ENCODE measurements at regions not wholly inside any gene's neighbourhood (a gene's known extent, or its start where the extent isn't known, plus 50 kb on each side); places are given as distances from the start of the nearest gene placed in this dataset.
"Not testable (repeated sequence)": the region's sequence is repeated elsewhere in the genome, so short reads cannot be mapped to it uniquely, and the experiment has no call there.

DNA sequence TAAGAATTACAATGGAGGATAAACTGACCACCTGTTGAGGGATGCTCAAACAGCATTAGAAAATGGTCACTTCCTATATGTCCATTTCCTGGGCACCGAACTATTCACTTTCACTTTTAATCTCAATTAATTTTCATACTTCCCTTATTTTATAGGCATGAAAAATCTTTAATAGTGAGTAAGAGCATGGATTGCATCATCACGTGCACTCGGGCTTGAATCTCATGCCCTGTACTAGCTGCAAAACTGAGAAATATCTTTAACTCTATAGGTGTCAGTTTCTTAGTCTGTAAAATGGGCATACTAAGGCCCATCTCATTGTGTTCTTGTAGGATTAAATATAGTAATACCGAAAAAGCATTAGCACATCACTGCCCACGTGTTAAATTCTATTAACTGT is 183.9 kb upstream of the FIGN start:
- no peak for DNase-seq

DNA sequence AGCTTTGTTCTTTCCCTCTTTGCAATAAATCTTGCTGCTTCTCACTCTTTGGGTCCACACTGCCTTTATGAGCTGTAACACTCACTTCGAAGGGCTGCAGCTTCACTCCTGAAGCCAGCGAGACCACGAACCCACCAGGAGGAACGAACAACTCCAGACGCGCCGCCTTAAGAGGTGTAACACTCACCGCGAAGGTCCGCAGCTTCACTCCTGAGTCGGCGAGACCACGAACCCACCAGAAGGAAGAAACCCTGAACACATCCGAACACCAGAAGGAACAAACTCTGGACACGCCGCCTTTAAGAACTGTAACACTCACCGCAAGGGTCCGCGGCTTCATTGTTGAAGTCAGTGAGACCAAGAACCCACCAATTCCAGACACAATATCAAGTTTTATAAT is 178.7 kb upstream of the FIGN start:
- not testable (repeated sequence) for DNase-seq

DNA sequence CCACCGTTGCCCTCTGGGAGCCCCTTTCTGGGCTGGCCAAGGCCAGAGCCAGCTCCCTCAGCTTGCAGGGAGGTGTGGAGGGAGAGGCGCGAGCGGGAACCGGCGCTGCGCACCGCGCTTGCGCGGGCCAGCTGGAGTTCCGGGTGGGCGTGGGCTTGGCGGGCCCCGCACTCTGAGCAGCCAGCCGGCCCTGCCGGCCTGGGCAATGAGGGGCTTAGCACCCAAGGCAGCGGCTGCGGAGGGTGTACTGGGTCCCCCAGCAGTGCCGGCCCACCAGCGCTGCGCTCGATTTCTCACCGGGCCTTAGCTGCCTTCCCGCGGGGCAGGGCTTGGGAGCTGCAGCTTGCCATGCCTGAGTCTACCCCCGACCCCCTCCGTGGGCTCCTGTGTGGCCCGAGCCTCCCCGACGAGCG is 177.7 kb upstream of the FIGN start:
- not testable (repeated sequence) for DNase-seq

DNA sequence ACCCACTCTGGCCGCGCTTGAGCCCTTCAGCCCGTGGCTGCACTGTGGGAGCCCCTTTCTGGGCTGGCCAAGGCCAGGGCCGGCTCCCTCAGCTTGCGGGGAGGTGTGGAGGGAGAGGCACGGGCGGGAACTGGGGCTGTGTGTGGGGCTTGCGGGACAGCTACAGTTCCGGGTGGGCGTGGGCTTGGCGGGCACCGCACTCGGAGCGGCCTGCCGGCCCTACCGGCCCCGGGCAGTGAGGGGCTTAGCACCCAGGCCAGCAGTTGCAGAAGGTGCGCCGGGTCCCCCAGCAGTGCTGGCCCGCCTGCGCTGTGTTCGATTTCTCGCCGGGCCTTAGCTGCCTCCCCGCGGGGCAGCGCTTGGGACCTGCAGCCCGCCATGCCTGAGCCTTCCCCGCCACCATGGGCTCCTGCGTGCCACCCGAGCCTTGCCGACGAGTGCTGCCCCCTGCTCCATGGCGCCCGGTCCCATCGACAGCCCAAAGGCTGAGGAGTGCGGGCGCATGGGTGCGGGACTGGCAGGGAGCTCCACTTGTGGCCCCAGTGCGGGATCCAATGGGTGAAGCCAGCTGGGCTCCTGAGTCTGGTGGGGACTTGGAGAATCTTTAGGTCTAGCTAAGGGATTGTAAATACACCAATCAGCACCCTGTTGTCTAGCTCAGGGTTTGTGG is 173.7 kb upstream of the FIGN start:
- DNase-seq = no peak

DNA sequence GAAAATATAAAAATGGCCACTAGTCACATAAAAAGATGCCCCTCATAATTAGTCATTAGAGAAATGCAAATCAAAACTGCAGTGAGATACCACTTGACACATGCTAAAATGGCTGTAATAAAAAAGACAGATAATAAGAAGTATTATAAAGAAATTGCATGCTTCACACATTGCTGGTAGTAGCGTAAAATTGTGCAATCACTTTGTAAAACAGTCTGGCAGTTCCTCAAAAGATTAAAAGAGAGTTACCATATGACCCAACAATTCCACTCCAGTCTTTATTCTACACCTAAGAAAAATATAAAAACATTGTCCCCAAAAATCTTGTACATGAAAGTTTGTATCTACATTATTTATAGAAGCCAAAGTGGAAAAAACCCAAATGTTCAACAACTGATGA is 170.6 kb upstream of the FIGN start:
- DNase-seq = no peak

DNA sequence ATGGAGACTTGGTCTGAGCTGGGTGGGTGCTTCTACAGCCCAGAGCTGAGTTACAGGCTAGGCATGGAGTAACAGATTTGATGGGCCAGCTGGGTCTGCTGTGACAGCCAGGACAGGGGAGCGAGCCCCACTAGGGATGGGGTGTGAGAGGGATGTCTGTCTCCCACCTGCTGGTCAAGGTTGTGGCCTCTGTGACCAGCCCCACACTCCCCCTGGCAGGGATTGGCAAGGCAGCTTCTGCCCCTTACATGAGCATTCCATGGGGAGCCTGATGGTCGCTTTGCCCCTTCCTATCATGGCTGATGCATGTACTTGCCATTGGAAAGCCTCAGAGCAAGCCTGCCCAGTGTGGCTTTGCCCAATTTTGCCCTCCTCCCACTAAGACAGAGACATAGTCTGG is 162.0 kb upstream of the FIGN start:
- no peak for DNase-seq

DNA sequence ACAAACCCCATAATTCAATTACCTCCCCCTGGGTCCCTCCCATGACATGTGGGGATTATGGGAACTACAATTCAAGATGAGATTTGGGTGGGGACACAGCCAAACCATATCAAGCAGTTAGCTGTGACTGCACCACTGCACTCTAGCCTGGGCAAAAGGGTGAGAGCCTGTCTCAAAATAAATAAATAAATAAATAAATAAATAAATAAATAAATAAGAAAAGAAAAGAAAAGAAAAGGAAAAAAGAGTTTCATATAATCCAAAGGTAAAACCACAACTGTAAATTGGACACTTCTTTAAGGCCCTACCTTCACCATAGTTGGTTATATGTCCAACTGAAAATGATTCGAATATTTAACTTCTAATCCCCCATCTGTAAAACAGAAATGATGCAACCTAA is 157.6 kb upstream of the FIGN start:
- DNase-seq = not testable (repeated sequence)

DNA sequence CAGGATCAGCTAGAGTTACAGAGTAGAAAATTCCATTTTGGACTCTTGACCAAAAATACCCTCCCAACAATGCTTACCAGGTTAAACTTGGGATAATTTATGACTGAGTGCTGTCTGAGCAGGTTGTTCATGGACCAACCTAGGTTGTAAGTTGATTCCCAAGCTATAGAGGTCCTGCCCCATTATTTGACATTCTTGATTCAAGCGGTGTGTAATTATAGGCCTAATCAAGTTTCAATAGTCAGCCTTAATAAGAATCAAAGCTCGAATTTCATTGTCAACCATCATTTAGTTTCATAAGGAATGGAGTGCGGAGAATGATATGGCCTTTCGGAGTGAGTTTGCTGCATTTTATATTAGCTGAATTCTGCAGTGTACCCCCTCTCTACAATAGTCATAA is 152.8 kb upstream of the FIGN start:
- no peak for DNase-seq

DNA sequence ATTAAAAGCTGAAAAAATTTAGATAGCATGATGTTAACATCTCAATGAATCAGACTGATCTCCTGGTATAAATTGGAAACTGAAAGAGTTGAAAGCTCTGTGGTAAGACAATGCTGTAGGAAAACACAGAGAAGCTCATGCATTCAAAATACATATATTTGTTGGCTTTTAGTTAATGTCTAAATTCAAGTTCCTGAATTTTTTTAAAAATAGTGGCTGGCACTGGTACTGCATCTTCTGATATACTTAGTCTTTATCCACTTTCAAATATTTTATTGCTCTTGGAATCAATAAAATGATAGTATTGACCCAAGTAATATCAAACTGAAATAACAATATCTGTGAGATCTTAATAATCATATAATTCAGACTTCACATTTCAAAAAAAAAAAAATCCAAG is 151.4 kb upstream of the FIGN start:
- DNase-seq = no peak

DNA sequence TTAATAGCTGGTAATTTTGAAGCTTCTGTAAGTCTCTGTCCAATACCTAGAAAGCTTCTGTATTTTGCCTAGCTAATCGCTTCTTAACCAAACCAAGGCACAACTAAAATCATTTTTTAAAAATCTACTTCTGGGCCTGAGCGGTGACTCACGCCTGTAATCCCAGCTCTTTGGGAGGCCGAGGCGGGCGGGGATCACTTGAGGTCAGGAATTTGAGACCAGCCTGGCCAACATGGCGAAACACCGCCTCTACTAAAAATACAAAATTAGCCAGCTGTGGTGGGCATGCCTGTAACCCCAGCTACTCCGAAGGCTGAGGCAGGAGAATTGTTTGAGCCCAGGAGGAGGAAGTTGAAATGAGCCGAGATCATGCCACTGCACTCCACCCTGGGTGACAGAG is 148.6 kb upstream of the FIGN start:
- no peak for DNase-seq

DNA sequence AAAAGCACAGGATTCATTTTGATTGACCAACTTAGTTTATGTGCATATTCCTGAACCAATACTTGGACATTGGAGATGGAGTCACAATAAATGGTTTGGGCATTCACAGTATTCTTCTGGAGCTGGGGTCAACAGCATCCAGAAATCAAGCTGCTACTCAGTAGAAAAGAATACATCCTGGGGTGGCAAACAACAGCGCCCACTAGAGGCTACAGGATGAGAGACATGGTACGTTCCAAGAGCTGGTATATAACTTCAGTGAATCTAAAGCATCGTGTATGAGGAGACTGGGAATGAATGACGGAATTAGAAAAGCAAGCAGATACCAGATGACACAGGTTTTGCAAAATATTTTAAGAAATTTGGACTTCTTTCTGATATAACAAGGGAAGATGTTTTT is 142.9 kb upstream of the FIGN start:
- DNase-seq = peak; percentile 17

DNA sequence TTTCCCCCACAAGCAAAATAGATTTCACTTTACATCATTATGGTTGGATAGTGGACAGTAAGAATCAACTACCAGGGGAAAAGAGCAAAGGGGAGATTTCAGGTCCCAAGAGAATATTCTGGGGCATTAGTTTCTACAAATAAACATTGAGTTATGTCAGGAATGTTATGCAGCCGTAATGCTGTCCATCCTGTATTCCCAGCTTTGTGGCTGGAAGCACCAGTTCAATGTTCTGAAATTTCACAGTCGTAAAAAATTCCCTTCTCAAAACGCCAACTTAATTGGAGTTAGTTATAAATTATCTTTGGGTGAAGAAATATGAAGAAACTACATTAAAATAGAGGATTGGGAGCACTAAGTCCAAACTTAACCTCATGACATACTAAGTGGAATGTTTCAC is 141.5 kb upstream of the FIGN start:
- DNase-seq = peak; percentile 61

DNA sequence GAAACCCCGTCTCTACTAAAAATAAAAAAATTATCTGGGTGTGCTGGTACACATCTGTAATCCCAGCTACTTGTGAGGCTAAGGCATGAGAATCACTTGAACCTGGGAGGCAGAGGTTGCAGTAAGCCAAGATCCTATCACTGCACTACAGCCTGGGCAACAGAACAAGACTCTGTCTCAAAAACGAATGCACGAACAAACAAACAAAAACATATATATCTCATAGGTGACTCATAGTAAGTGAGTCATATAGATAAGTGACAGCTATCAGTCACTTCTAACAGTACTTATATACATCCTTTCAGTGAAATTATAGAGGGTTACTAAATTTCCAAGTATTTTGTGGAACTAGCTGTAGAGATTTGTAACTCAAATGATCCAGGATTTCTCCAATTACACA is 127.3 kb upstream of the FIGN start:
- no peak for DNase-seq

DNA sequence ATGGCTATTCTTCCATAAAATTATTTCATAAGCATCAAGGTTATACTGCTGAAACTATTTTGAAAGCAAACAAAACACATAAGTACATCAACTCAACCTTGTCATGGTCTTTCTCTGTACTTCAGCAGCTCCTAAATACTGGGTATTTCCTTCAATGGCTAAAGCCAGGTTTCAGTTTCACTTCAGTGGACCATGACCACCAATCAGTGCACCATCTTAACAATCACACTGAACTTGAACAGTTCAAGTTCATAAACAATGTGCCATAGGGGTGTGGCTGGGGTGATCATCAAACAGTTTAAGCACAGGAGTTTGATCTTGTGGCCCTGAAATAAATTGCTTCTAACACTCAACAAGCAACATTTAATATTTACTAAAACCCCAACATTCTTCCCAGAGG is 124.1 kb upstream of the FIGN start:
- no peak for DNase-seq

DNA sequence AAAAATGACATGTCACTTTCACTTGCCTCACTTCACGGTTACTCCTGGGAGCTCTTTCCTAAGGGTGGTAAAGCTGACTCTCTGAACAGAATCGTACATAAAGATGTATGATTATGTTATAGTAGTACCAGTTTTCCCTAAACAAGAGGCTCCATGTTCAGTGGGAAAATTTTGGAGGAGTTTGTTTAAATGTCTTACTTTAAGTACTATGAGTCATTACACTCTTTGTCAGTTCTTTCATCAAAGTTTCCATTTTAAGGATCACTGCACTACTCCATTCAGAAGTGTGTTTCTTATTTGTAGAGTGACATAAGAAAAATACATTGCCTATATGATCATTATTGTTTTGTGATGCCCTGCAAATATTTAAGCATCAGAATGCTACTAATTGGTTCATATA is 121.1 kb upstream of the FIGN start:
- no peak for DNase-seq

DNA sequence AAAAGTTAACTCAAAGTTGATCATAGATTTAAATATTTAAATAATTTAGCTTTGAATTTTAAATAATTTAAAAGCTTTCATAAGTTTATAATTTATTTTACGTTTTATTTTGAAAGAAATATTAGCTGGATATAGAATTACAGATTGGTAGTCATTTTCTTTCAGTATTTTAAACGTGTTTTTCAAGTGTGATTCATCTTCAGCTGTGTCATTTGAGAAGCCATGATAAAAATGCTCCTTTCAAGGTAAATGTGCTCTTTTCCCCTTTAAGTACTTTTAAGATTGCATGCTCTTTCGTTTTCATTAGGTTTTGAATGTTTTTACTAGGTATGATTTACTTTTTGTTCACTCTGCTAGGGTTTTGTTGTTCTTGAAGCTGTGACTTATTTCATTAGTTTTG is 116.8 kb upstream of the FIGN start:
- DNase-seq = no peak

DNA sequence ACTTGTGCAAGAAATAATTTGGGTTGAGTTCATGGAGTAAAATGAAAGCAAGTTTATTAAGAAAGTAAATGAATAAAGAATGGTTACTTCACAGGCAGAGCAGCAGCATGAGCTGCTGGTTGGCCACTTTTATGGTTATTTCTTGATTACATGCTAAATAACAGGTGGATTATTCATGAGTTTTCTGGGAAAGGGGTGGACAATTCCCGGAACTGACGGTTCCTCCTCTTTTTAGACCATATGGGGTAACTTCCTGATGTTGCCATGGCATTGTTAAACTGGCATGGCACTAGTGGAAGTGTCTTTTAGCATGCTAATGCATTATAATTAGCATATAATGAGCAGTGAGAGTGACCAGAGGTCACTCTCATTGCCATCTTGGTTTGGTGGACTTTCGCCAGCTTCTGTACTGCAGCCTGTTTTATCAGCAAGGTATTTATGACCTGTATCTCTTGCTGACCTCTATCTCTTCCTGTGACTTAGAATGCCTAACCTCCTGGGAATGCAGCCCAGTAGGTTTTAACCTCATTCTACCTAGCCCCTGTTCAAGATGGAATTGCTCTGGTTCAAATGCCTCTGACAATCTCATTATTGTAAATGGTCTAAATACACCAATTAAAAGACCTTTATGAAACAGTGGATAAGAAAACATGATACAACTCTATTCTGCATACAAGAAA is 114.1 kb upstream of the FIGN start:
- no peak for DNase-seq

DNA sequence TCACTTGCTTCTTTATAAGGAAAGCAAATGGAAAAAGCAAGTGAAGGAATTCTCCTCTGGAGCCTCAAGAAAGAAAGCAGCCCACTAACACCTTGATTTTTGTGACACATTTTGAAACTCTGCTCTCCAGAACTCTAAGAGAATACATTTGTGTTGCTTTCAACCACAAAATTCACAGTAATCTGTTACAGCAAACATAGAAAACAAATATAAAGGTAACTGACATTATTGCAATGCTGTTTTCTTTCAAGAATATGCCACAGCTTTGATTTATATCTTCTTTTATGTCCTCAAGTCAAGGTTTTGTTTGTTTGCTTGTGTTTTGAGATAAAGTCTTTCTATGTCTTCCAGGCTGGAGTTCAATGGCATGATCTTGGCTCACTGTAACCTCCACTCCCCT is 103.1 kb upstream of the FIGN start:
- no peak for DNase-seq

DNA sequence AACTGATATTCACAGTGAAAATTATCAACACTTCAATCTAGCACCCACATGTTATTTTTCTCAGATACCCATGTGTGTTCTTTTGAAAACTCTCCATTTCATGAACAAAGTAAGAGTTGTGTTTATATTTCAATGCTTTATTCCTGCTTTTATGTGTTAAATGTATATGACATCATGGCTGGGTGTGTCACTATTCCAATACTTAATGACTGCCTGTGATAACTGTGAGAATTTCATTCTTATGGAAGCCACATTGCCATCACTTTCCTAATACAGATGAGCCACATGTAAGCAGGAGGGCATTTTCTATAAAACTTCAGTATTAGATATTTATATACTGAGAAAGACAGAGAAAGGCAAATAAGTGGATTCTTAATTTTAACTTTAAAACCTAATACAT is 100.4 kb upstream of the FIGN start:
- DNase-seq = no peak

DNA sequence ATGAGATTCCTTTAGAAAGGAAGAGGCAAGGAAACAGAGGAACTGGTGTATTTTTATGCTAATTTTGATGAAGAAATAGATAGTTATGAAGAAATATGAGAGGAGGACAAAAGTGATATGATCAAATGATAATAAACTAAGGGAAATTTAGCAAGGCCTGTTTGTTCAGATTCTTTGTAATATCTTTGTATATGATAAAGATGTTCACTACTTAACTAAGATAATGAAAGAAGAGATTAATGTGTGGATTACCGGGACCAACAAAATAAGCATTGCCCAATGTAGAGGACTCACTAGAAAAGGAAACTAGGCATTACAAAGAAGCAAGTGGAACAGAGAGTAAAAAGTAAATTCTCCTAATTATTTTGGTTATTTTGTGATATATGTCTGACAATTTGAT is 99.0 kb upstream of the FIGN start:
- DNase-seq = no peak

DNA sequence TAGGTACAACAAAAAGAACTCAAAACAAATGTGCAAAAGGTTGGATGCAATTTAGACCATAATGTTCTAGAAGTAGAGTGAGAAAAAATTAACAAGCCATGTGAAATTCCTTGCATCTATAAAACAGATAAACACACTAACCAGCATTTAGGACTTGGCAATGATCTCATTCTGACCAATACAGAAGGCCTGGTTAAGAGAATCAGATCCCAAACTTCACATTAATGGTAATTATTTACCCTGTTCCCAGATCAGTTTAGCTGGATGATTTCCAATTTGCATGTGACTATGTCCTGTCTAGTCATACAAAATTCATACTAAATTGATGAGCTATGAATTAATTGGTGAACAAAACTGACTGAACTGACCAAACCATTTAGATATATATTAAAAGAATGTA is 98.4 kb upstream of the FIGN start:
- no peak for DNase-seq

DNA sequence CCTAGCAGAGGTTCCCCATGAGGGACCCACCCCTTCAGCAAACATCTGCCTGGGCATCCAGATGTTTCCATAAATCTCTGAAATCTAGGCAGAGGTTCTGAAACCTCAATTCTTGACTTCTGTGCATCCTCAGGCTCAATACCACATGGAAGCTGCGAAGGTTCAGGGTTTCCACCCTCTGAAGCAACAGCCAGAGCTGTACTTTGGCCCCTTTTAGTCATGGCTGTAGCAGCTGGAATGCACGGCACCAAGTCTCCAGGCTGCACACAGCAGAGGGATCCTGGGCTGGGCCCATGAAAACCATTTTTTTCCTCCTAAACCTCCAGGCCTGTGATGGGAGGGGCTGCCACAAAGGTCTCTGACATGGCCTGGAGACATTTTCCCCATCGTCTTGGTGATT is 93.0 kb upstream of the FIGN start:
- no peak for DNase-seq

DNA sequence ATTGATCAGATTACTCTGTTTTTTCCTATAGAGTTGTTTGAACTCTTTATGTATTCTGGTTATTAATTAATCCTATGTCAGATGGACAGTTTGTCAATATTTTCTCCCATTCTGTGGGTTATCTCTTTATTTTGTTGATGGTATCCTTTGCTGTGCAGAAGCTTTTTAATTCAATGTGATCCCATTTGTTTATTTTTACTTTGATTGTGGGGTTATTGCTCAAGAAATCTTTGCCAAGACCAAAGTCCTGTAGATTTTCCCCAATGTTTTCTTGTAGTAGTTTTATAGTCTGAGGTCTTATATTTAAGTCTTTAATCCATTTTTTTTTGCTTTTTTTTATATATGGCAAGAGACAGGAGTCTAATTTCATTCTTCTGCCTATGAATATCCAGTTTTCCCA is 86.2 kb upstream of the FIGN start:
- DNase-seq = no peak

DNA sequence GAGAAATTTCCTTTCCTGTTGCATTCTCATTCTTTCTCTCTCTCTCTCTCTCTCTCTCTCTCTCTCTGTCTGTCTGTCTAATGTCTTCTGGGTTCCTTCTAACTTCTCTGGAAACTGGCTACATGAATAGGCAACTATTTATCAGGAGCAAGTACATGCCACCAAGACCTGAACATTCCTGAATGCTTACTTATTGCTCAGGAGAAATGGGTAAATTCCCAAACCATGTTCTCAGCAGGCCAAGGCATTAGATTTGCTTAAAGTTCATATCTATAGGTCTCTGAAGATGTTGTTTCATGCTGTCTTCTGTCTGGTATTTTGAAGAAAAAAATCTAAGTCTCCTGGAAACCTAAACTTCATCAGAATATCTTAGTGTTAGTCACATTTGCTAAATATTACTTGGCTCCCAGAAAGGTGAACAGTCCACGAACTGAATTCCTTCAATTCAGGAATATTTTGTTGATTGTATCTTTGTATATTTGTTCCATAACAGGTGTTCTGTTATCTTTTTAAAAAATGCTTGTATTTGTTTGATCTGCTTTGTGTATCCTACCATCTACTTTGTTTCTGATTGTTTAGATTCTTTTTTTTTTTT is 77.2 kb upstream of the FIGN start:
- peak; percentile 2 for DNase-seq

DNA sequence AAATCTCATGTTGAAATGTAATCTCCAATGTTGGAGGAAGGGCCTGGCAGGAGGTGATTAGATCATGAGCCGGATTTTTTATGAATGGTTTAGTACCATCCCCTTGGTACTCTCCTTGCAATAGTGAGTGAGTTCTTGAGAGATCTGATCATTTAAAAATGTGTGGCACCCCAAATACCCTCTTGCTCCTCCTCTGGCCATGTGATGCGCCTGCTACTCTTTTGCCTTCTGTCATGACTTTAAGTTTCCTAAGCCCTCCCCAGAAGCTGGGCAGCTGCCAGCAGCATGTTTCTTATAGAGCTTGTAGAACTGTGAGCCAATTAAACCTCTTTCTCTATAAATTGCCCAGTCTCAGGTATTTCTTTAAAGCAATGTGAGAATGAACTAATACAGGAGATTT is 72.6 kb upstream of the FIGN start:
- DNase-seq = no peak
